Thyroid gland (tissue), 4 donors: ENCODE measurements at regions not wholly inside any gene's neighbourhood (a gene's known extent, or its start where the extent isn't known, plus 50 kb on each side); places are given as distances from the start of the nearest gene placed in this dataset.
"Not testable (repeated sequence)": the region's sequence is repeated elsewhere in the genome, so short reads cannot be mapped to it uniquely, and the experiment has no call there.

Source experiments
- DNase-seq, 2 donors: peaks; one replicate each; pipeline ENCODE4 v3.0.0-alpha.2; 2019
- H3K27ac ChIP-seq, 3 donors: fragments of 200-600 bp; sonication (generic); 1 replicate in 2 of 3; 2 replicates in 1 of 3; pipeline ENCODE4 v1.5.1; 2016 to 2019; ENCODE audit warnings: mild to moderate bottlenecking in 1 of 3, moderate library complexity in 1 of 3
- H3K27me3 ChIP-seq: fragments of 200-600 bp; sonication (generic); one replicate; pipeline ENCODE4 v1.5.1; 2019
- H3K36me3 ChIP-seq, 2 donors: fragments of 200-600 bp; sonication (generic); one replicate each; pipeline ENCODE4 v1.5.1; 2016 to 2019
- H3K4me1 ChIP-seq, 2 donors: fragments of 200-600 bp; sonication (generic); one replicate each; pipeline ENCODE4 v1.5.1; 2017 to 2019
- H3K4me3 ChIP-seq, 3 donors: fragments of 200-600 bp; sonication (generic); replicated peaks in 1 of 3; 1 replicate in 2 of 3; 2 replicates in 1 of 3; pipeline ENCODE4 v1.5.1; 2016; ENCODE audit warnings: mild to moderate bottlenecking in 1 of 3
- H3K9me3 ChIP-seq: fragments of 200-600 bp; sonication (generic); one replicate; pipeline ENCODE4 v1.5.1; 2017
- POLR2A ChIP-seq, 2 donors: fragments of 450-650 bp; IDR thresholded peaks; one replicate each; pipeline ENCODE4 v1.6.1; 2017; ENCODE audit warnings: antibody characterized with exemption in 2 of 2, mild to moderate bottlenecking in 2 of 2, moderate library complexity in 1 of 2
- WGBS, 2 donors: methylation state at CpG; one replicate each; pipeline ENCODE4 v1.1.5; 2017; 5-methylcytosine and 5-hydroxymethylcytosine counted together
- intact Hi-C: fragments of 100-400 bp; cut with DNase I; formaldehyde crosslinking; loops from one replicate; pipeline ENCODE4 v1.15.1; 2023
- TF ChIP-seq, protein P1 (sequence below), 6 experiments: fragments of 200-600 bp in 3 of 6; fragments of 450-650 bp in 3 of 6; sonication (generic) in 3 of 6; IDR thresholded peaks; one replicate each; pipeline ENCODE4 v1.5.1; 2016 to 2019; ENCODE audit warnings: antibody characterized with exemption in 6 of 6, mild to moderate bottlenecking in 2 of 6, inconsistent platforms in 1 of 6, moderate library complexity in 1 of 6

DNA sequence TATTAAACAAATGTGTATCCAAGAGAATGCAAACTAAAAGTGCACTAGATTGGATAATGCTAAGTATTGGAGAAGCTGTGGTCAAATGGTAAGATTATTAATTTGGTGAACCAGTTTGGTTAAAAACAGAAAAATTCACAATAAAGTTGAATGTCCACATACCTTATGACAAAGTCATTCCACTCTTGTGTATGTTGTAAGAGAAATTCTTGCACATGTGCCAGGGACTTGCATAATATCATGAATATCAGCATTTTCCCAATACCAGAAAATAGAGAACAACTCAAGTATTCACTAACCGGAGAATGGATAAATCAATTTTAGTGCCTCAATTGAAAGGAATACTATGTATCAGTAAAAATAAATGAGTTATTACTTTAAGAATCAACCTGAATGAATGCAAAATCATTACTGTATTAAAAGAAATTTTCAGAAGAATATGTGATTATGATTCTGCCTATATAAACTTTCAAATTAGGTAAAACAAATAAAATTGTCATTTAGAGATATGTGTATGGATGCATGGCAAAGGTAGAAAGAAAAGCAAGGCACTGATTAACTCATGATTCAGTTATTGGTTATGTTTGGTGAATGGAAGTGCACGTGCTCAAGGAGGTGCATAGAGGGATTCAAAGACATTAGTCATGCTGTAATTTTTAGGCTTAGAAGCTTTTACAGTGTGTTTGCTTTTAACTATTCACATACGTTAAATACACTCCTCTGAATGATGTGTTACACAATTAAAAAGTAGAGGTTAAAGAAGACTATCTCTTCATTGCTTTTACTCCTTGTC, 217.4 kb upstream of the KCNK2 start:
- intact Hi-C loops: no loop called here
- DNase-seq: no peak
- no peaks in the 10 kb centered on the region for H3K27me3 ChIP-seq
- H3K4me3 ChIP-seq: no peak overlapping the region
- no peaks in the 10 kb centered on the region for H3K9me3 ChIP-seq
- no peaks in the 10 kb centered on the region for H3K36me3 ChIP-seq
- no peak overlapping the region for H3K27ac ChIP-seq
- 84 to 91% methylated on average over 3 of the region's 3 CpGs for WGBS, 2 donors
- H3K4me1 ChIP-seq: peaks cover 0 to 2% of the 10 kb centered on the region in 2 donors
- TF ChIP-seq, protein P1, sequence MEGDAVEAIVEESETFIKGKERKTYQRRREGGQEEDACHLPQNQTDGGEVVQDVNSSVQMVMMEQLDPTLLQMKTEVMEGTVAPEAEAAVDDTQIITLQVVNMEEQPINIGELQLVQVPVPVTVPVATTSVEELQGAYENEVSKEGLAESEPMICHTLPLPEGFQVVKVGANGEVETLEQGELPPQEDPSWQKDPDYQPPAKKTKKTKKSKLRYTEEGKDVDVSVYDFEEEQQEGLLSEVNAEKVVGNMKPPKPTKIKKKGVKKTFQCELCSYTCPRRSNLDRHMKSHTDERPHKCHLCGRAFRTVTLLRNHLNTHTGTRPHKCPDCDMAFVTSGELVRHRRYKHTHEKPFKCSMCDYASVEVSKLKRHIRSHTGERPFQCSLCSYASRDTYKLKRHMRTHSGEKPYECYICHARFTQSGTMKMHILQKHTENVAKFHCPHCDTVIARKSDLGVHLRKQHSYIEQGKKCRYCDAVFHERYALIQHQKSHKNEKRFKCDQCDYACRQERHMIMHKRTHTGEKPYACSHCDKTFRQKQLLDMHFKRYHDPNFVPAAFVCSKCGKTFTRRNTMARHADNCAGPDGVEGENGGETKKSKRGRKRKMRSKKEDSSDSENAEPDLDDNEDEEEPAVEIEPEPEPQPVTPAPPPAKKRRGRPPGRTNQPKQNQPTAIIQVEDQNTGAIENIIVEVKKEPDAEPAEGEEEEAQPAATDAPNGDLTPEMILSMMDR (IDR thresholded peaks at IDR 0.05): no peak
- TF ChIP-seq POLR2A (IDR thresholded peaks at IDR 0.05): no peak

DNA sequence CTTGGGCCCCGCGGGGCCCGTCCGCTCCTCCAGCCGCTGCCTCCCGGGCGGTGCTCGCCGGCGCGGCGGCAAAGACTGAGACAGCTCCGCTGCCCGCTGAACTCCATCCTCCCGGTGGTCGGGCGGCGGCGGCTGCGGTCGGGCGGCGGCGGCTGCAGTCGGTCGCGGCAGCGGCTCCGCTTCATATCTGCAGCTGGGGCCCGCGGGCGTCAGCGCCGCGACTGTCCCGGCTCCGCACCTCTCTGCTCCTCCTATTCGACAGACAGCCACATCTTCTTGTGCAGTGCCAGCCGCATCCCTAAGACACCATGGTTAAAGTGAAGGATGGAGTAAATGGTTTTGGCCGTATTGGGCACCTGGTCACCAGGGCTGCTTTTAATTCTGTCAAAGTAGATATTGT, 212.1 kb upstream of the KCNK2 start:
- H3K4me3 ChIP-seq, H3K4me1 ChIP-seq, intact Hi-C loops, H3K9me3 ChIP-seq, H3K27me3 ChIP-seq, DNase-seq, H3K27ac ChIP-seq, H3K36me3 ChIP-seq: not testable (repeated sequence)
- WGBS, 2 donors: 96 to 97% methylated on average over 18 to 27 of the region's 40 CpGs

DNA sequence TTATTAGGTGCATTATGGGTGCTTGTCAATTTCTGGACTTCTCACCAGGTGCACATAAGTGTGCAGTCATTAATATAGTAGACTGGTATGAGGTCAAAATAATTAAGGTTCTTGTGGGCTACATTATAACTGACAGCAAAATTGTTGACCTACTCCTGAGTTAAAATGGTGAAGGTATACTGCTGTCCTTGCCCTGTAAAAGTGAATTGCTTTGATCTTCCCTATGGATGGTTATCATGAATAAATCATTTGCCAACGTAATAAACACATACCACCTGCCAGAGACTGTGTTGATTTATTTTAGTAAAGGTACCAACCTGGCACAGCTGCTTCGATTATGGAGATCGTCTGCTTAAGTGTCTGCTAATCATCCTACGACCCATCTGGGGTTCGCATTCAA, 201.6 kb upstream of the KCNK2 start:
- TF ChIP-seq, protein P1 (IDR thresholded peaks at IDR 0.05): no peak
- TF ChIP-seq POLR2A (IDR thresholded peaks at IDR 0.05): no peak
- Histone ChIP-seq H3K27me3 (no peaks in the 10 kb centered on the region), H3K4me3 (no peak overlapping the region), H3K36me3 (no peaks in the 10 kb centered on the region), H3K9me3 (no peaks in the 10 kb centered on the region), H3K27ac (no peak overlapping the region), H3K4me1 (no peaks in the 10 kb centered on the region)
- no peak for DNase-seq
- 92 to 95% methylated on average over 5 of the region's 5 CpGs for WGBS, 2 donors
- intact Hi-C loops: no loop called here

DNA sequence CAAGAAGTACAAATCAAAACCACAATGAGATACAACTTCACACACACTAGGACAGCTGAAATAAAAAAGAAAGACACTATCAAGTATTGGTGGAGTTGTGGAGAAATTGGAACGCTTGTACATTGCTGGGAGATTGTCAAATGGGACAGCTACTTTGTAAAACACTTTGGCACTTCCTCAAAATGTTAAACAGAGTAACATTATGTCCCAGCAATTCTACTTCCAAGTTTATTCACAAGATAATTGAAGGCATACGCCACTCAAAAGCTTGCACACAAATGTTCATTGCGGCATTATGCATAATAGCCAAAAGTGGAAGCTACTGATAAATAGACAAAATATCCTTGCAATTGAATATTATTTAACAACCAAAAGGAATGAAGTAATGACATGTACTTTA, 199.9 kb upstream of the KCNK2 start:
- no peaks in the 10 kb centered on the region for H3K36me3 ChIP-seq
- no peak for TF ChIP-seq POLR2A (IDR thresholded peaks at IDR 0.05)
- TF ChIP-seq, protein P1 (IDR thresholded peaks at IDR 0.05): no peak
- no peak overlapping the region for H3K27ac ChIP-seq
- intact Hi-C loops: no loop called here
- no peaks in the 10 kb centered on the region for H3K27me3 ChIP-seq
- 93 to 96% methylated on average over 3 of the region's 3 CpGs for WGBS, 2 donors
- no peak for DNase-seq
- H3K9me3 ChIP-seq: no peaks in the 10 kb centered on the region
- no peaks in the 10 kb centered on the region for H3K4me1 ChIP-seq
- H3K4me3 ChIP-seq: no peak overlapping the region

DNA sequence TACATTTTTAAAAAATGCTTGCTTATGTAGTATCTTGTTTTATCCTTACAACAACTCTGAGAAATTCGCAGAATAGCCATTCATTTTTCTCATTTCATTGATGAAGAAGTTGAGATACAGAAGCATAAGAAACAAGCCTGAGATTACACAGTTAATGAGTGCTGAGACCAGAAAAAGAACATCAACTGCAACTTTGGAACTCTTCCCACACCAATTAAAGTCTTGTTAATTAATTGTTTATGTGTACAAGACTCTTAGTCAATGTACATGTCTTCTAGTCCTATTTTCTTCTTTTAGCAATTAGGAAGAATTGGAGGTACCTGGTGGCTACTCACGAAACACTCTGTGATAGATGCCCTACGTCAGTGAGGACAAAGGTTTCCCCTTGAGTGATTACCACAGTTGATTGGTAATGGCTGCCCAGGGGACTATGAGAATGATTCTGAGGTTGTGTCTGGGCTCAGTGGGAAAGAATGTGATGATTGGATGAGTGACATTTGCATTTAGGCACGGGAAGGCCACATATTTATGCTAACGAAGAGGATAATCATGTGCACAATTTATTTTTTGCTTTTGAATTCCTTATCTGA, 187.4 kb upstream of the KCNK2 start:
- Histone ChIP-seq H3K27me3 (no peaks in the 10 kb centered on the region), H3K4me3 (no peak overlapping the region), H3K9me3 (no peaks in the 10 kb centered on the region), H3K4me1 (peaks cover 14 to 15% of the 10 kb centered on the region in 2 donors), H3K36me3 (no peaks in the 10 kb centered on the region), H3K27ac (peak overlapping the region in 1 of 3 donors; percentile 17)
- intact Hi-C loops: no loop called here
- WGBS, 2 donors: 43 to 49% methylated on average over 5 of the region's 5 CpGs
- peak in 1 of 2 donors; percentile 9 for DNase-seq
- no peak for TF ChIP-seq POLR2A (IDR thresholded peaks at IDR 0.05)
- TF ChIP-seq, protein P1 (IDR thresholded peaks at IDR 0.05): no peak
